NCI-H2227 (cell line): ENCODE measurements at regions not wholly inside any gene's neighbourhood (a gene's known extent, or its start where the extent isn't known, plus 50 kb on each side); places are given as distances from the start of the nearest gene placed in this dataset.
"Not testable (repeated sequence)": the region's sequence is repeated elsewhere in the genome, so short reads cannot be mapped to it uniquely, and the experiment has no call there.

Experiments
- DNase-seq: peaks from one replicate; lab custom pipeline; 2025; ENCODE audit not compliant: unreplicated experiment; lab: John Stamatoyannopoulos, UW

- no peak for DNase-seq
These were observed 151.9 kb upstream of the TRIM24 start for GRCh38 chr7:138308136-138308535.

GRCh38 chr7:138309186-138309585 is 150.9 kb upstream of the TRIM24 start:
- no peak for DNase-seq

- no peak for DNase-seq
These were observed 146.3 kb upstream of the TRIM24 start for GRCh38 chr7:138313829-138314178.

GRCh38 chr7:138316421-138317043 is 143.5 kb upstream of the TRIM24 start:
- no peak for DNase-seq

GRCh38 chr7:138317044-138317596 is 142.9 kb upstream of the TRIM24 start:
- no peak for DNase-seq

- no peak for DNase-seq
These were observed 135.1 kb upstream of the TRIM24 start for GRCh38 chr7:138324941-138325340.

GRCh38 chr7:138325434-138325833 is 134.6 kb upstream of the TRIM24 start:
- DNase-seq, result no peak

GRCh38 chr7:138328215-138328614 is 131.8 kb upstream of the TRIM24 start:
- no peak for DNase-seq

GRCh38 chr7:138332850-138333249 is 127.2 kb upstream of the TRIM24 start:
- not testable (repeated sequence) for DNase-seq

- DNase-seq, result no peak
These were observed 121.7 kb upstream of the TRIM24 start for GRCh38 chr7:138338361-138338760.

GRCh38 chr7:138339229-138339628 is 120.8 kb upstream of the TRIM24 start:
- not testable (repeated sequence) for DNase-seq

- DNase-seq, result no peak
These were observed 117.1 kb upstream of the TRIM24 start for GRCh38 chr7:138342990-138343389.

GRCh38 chr7:138345567-138345966 is 114.5 kb upstream of the TRIM24 start:
- no peak for DNase-seq

GRCh38 chr7:138346975-138347374 is 113.1 kb upstream of the TRIM24 start:
- DNase-seq, result no peak

- DNase-seq, result no peak
These were observed 110.0 kb upstream of the TRIM24 start for GRCh38 chr7:138349841-138350700.

- no peak for DNase-seq
These were observed 109.2 kb upstream of the TRIM24 start for GRCh38 chr7:138350701-138351357.

- DNase-seq, result no peak
These were observed 107.2 kb upstream of the TRIM24 start for GRCh38 chr7:138352570-138353461.

GRCh38 chr7:138354066-138354465 is 106.0 kb upstream of the TRIM24 start:
- no peak for DNase-seq

- DNase-seq, result no peak
These were observed 104.8 kb upstream of the TRIM24 start for GRCh38 chr7:138355254-138355653.

- DNase-seq, result no peak
These were observed 101.2 kb upstream of the TRIM24 start for GRCh38 chr7:138358850-138359341.
